Stimulated activated CD4-positive, alpha-beta T cell treated with anti-CD3 and anti-CD28 coated beads, Interleukin-15, amount 100 ng/mL, for 1 hour (primary cell): ENCODE measurements at regions not wholly inside any gene's neighbourhood (a gene's known extent, or its start where the extent isn't known, plus 50 kb on each side); places are given as distances from the start of the nearest gene placed in this dataset.
"Not testable (repeated sequence)": the region's sequence is repeated elsewhere in the genome, so short reads cannot be mapped to it uniquely, and the experiment has no call there.

Source experiments
- DNase-seq, 2 donors: peaks; one replicate each; pipeline ENCODE4 v3.0.0-alpha.2; 2020; ENCODE audit warnings: low read depth in 1 of 2, low spot score in 1 of 2

GRCh38 chr6:169101981-169102380 is 151.7 kb downstream of the THBS2 start:
- no peak for DNase-seq

GRCh38 chr6:169101036-169101805 is 152.4 kb downstream of the THBS2 start:
- DNase-seq: no peak

GRCh38 chr6:169099411-169100202 is 154.0 kb downstream of the THBS2 start:
- no peak for DNase-seq

- not testable (repeated sequence) for DNase-seq
These were observed 155.0 kb downstream of the THBS2 start for GRCh38 chr6:169098651-169099050.

GRCh38 chr6:169098116-169098515 is 155.5 kb downstream of the THBS2 start:
- no peak for DNase-seq

- DNase-seq: no peak
These were observed 156.2 kb downstream of the THBS2 start for GRCh38 chr6:169097381-169097959.

GRCh38 chr6:169096388-169096787 is 157.3 kb downstream of the THBS2 start:
- DNase-seq: no peak

- no peak for DNase-seq
These were observed 158.5 kb downstream of the THBS2 start for GRCh38 chr6:169095153-169095552.

- DNase-seq: no peak
These were observed 159.1 kb downstream of the THBS2 start for GRCh38 chr6:169094552-169094950.

GRCh38 chr6:169093770-169094551 is 159.7 kb downstream of the THBS2 start:
- DNase-seq: no peak

- DNase-seq: no peak
These were observed 160.5 kb downstream of the THBS2 start for GRCh38 chr6:169093066-169093723.

- no peak for DNase-seq
These were observed 161.3 kb downstream of the THBS2 start for GRCh38 chr6:169092375-169092774.

GRCh38 chr6:169090514-169091127 is 163.0 kb downstream of the THBS2 start:
- DNase-seq: not testable (repeated sequence)

- DNase-seq: no peak
These were observed 164.9 kb downstream of the THBS2 start for GRCh38 chr6:169088762-169089161.

GRCh38 chr6:169087443-169088041 is 166.1 kb downstream of the THBS2 start:
- DNase-seq: no peak

GRCh38 chr6:169086616-169087015 is 167.0 kb downstream of the THBS2 start:
- not testable (repeated sequence) for DNase-seq

- no peak for DNase-seq
These were observed 167.6 kb downstream of the THBS2 start for GRCh38 chr6:169086020-169086419.

- DNase-seq: no peak
These were observed 168.2 kb downstream of the THBS2 start for GRCh38 chr6:169085466-169085865.

- not testable (repeated sequence) for DNase-seq
These were observed 169.1 kb downstream of the THBS2 start for GRCh38 chr6:169084557-169084956.

- no peak for DNase-seq
These were observed 169.6 kb downstream of the THBS2 start for GRCh38 chr6:169084067-169084466.
